HEK293T (cell line): ENCODE measurements at regions not wholly inside any gene's neighbourhood (a gene's known extent, or its start where the extent isn't known, plus 50 kb on each side); places are given as distances from the start of the nearest gene placed in this dataset.
A peak's percentile ranks its signal among the peaks of the same experiment; 100 is the strongest.

Source experiments
- CTCF ChIA-PET: fragments of 350-600 bp; formaldehyde crosslinking; extraction: SDS; loops from one replicate; lab custom pipeline; 2021; ENCODE audit warnings: antibody characterized with exemption, inconsistent platforms; lab: Yijun Ruan, JAX
- POLR2A ChIA-PET: fragments of 350-600 bp; formaldehyde crosslinking; extraction: SDS; loops from one replicate; lab custom pipeline; 2020; ENCODE audit warnings: antibody characterized with exemption, inconsistent platforms; lab: Yijun Ruan, JAX
- DNase-seq: peaks from one replicate; pipeline ENCODE4 v3.0.0; 2012; ENCODE audit warnings: mixed read lengths; ENCODE audit errors: extremely low spot score
- ARNT ChIP-seq: fragments of 450-650 bp; IDR thresholded peaks from 2 replicates; pipeline ENCODE4 v1.6.1; 2017; ENCODE audit warnings: mild to moderate bottlenecking
- BHLHE40 ChIP-seq: fragments of 450-650 bp; IDR thresholded peaks from 2 replicates; pipeline ENCODE4 v1.6.1; 2016; ENCODE audit warnings: mild to moderate bottlenecking, moderate library complexity, borderline replicate concordance
- CTBP1 ChIP-seq: fragments of 450-650 bp; IDR thresholded peaks from 2 replicates; pipeline ENCODE4 v1.6.1; 2016; ENCODE audit warnings: borderline replicate concordance
- ELF4 ChIP-seq: fragments of 450-650 bp; IDR thresholded peaks from 2 replicates; pipeline ENCODE4 v1.6.1; 2017; ENCODE audit warnings: antibody characterized with exemption
- FOXA1 ChIP-seq: fragments of 450-650 bp; IDR thresholded peaks from 2 replicates; pipeline ENCODE4 v1.6.1; 2016; ENCODE audit warnings: mild to moderate bottlenecking
- FOXK2 ChIP-seq: fragments of 450-650 bp; IDR thresholded peaks from 2 replicates; pipeline ENCODE4 v1.6.1; 2016; ENCODE audit warnings: mild to moderate bottlenecking
- FOXM1 ChIP-seq: fragments of 450-650 bp; IDR thresholded peaks from 2 replicates; pipeline ENCODE4 v1.6.1; 2017; ENCODE audit warnings: mild to moderate bottlenecking, borderline replicate concordance
- HDGF ChIP-seq: fragments of 450-650 bp; IDR thresholded peaks from 2 replicates; pipeline ENCODE4 v1.6.1; 2017; ENCODE audit warnings: antibody characterized with exemption, borderline replicate concordance
- L3MBTL2 ChIP-seq: fragments of 450-650 bp; conservative IDR thresholded peaks from 2 replicates; pipeline ENCODE4 v1.6.1; 2016; ENCODE audit warnings: mild to moderate bottlenecking
- LEF1 ChIP-seq: fragments of 450-650 bp; IDR thresholded peaks from 2 replicates; pipeline ENCODE4 v1.6.1; 2017; ENCODE audit warnings: mild to moderate bottlenecking, borderline replicate concordance
- NFRKB ChIP-seq: fragments of 450-650 bp; IDR thresholded peaks from 2 replicates; pipeline ENCODE4 v1.6.1; 2016; ENCODE audit warnings: mild to moderate bottlenecking, moderate library complexity
- SP1 ChIP-seq: fragments of 450-650 bp; IDR thresholded peaks from 2 replicates; pipeline ENCODE4 v1.6.1; 2017
- SUZ12 ChIP-seq: fragments of 450-650 bp; IDR thresholded peaks from 2 replicates; pipeline ENCODE4 v1.6.1; 2016; ENCODE audit warnings: mild to moderate bottlenecking
- TARDBP ChIP-seq: fragments of 450-650 bp; IDR thresholded peaks from 2 replicates; pipeline ENCODE4 v1.6.1; 2016
- ZNF384 ChIP-seq: fragments of 450-650 bp; IDR thresholded peaks from 2 replicates; pipeline ENCODE4 v1.6.1; 2016
- TF ChIP-seq, protein P1 (sequence below): fragments of 450-650 bp; IDR thresholded peaks from 2 replicates; pipeline ENCODE4 v1.6.1; 2016

DNA sequence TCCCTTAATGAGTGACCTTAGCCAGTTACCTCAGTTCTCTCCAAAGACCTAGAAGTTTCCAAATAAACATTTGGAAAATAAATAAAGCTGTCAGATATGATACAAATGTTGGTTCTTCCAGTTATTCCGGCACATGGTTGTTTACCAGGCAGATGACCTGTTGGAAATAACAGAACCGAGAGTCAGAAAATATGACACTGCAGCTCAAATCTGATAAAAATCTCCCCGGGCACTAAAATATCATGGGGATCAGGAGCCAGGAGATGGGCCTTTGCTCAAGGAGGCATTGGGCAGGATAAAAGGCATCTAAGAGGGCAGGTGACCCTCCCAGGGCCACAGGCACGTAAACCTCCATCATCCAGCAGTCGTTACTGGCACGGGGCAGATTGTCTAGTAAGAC lies 164.0 kb upstream of the LYZL1 start:
- ChIA-PET CTCF (no interaction called here), POLR2A (no interaction called here)
- TF ChIP-seq CTBP1, result no peak
- TF ChIP-seq SP1, result no peak
- TF ChIP-seq FOXM1, result no peak
- no peak for TF ChIP-seq ELF4
- no peak for TF ChIP-seq BHLHE40
- no peak for TF ChIP-seq LEF1
- DNase-seq, result no peak

DNA sequence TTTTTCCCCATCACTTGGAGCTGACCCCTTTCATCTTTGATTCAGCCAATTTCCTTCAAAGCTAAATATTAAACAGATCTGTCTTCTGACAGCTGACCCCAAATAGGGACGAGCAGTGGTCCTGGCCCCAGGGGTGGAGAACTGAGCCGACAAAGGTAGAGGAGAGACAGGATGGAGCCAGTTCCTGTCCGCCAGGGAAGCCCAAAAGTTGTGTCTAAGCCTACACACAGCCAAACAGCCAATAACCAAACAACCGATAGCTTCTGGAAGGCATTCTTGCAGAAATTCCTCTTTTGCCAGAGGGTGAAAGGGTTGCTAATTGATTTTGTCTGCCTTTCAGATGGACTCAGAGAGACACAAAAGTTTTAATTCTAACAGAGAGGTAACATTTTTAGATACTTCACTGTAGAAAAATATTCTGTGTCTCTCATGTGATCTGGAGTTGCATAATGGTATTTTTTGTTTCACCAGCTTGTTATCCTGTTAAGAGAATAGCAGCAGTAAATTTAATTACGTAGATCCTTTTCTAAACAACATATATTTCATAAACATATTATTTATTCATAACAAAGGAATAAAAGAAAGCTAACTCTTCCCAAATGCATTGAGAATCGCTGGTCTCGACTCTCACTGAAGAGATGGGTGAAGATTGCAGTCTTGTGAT lies 161.7 kb upstream of the LYZL1 start:
- POLR2A ChIA-PET, result interaction anchor here (0.8 kb wide), 1 partner anchor 128 kb away, joined by 3 read pairs; no protein-coding TSS in a partner anchor
- DNase-seq, result no peak
- CTCF ChIA-PET, result interaction anchor here (0.6 to 1.1 kb wide), 4 partner anchors 37 to 457 kb away, joined by 3 to 4 read pairs (median 4); no protein-coding TSS in a partner anchor
- TF ChIP-seq ARNT (no peak), CTBP1 (no peak), SUZ12 (no peak), L3MBTL2 (no peak), ZNF384 (no peak), FOXA1 (no peak), TARDBP (no peak), BHLHE40 (no peak), SP1 (no peak), HDGF (no peak), NFRKB (no peak), ELF4 (no peak), FOXK2 (no peak), FOXM1 (no peak)
- TF ChIP-seq, protein P1, sequence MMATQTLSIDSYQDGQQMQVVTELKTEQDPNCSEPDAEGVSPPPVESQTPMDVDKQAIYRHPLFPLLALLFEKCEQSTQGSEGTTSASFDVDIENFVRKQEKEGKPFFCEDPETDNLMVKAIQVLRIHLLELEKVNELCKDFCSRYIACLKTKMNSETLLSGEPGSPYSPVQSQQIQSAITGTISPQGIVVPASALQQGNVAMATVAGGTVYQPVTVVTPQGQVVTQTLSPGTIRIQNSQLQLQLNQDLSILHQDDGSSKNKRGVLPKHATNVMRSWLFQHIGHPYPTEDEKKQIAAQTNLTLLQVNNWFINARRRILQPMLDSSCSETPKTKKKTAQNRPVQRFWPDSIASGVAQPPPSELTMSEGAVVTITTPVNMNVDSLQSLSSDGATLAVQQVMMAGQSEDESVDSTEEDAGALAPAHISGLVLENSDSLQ, result no peak

DNA sequence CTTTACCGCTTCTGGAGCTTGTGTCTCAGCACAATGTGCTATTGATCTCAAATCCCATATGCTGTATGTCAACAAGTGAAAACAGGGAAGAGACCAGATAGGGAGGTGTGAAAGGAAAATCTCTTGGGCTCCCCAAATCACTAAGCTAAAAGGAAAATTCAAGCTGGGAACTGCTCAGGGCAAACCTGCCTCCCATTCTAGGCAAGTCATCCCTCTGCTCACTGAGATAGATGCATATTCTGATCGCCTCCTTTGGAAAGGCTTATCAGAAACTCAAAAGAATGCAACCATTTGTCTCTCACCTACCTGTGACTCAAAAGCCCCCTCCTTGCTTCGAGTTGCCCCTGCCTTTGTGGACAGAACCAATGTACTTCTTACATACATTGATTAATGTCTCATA lies 161.1 kb upstream of the LYZL1 start:
- TF ChIP-seq FOXA1 (no peak), SP1 (no peak), BHLHE40 (no peak), HDGF (no peak), ELF4 (no peak), ZNF384 (no peak), FOXM1 (no peak), CTBP1 (no peak), L3MBTL2 (no peak), TARDBP (no peak), SUZ12 (no peak), LEF1 (no peak), NFRKB (no peak), FOXK2 (no peak), ARNT (no peak)
- TF ChIP-seq, protein P1, result no peak
- ChIA-PET POLR2A (no interaction called here), CTCF (no interaction called here)
- no peak for DNase-seq

DNA sequence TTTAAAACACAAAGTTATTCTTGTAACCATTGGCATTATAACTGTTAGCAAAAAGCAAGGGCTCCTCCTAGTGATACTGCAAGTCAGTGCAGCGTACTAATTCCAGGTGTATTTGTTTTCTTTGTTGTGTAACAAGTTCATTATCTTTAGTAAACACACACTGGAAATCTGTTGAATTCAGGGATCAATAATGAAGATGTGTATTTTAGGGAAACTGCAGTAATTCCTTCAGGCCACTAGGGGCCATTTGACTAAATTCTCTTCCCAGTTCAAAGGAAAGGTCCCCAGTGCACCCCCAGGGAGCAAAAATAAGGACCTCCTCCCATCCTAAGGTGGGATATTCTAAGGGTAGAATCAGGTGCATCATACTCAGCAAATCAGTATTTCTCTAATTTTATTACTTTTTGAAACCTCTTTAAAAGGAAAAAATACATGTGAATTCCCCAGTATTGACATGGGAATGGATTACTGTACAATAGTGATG lies 158.6 kb upstream of the LYZL1 start:
- DNase-seq, result peak; percentile 13
- ChIA-PET CTCF (interaction anchor here (0.6 to 1.1 kb wide), 3 partner anchors 166 to 466 kb away, joined by 3 to 5 read pairs (median 3); no protein-coding TSS in a partner anchor), POLR2A (no interaction called here)
- TF ChIP-seq SUZ12 (no peak), ZNF384 (no peak), LEF1 (no peak), NFRKB (no peak), ELF4 (no peak), FOXA1 (no peak), CTBP1 (no peak), SP1 (no peak)

DNA sequence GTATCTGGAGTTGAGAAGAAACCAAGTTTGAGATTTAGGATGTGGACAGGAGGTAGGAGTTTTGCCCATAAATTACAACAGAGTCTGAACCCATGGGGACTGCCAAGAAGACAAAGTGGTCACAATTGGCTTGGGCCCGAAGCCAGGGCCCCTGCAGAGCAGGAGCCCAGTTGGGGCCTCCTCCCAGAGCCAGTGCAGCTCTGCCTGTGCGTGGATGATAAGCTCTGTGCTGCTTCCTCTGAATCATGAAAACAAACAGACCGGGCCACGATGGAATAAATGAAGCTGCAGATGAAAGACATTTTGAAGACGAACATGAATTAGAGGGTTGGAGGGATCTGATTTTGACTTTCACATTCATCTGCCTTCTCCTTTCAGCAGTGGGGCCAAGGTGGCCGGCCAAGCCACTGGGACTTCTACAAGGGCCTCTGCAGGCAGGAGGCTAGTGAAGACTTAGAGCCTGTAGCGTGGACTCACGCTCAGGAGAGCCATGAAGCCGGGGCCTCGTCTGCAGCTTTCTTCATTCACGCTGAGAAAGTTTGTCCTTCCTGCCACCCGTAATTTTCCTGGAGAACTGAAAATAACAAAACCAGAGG lies 156.8 kb upstream of the LYZL1 start:
- CTCF ChIA-PET, result interaction anchor here (0.6 to 2.0 kb wide), 5 partner anchors 9 to 468 kb away, joined by 3 to 5 read pairs (median 3); no protein-coding TSS in a partner anchor
- TF ChIP-seq L3MBTL2 (0 out of 2 replicates have a peak, but pooled peaks have one; percentile 25), SUZ12 (no peak)
- no peak for DNase-seq
- POLR2A ChIA-PET, result interaction anchor here (0.8 to 1.0 kb wide), 2 partner anchors 53 to 454 kb away, joined by 3 read pairs; partner anchors contain the start of gene BAMBI

DNA sequence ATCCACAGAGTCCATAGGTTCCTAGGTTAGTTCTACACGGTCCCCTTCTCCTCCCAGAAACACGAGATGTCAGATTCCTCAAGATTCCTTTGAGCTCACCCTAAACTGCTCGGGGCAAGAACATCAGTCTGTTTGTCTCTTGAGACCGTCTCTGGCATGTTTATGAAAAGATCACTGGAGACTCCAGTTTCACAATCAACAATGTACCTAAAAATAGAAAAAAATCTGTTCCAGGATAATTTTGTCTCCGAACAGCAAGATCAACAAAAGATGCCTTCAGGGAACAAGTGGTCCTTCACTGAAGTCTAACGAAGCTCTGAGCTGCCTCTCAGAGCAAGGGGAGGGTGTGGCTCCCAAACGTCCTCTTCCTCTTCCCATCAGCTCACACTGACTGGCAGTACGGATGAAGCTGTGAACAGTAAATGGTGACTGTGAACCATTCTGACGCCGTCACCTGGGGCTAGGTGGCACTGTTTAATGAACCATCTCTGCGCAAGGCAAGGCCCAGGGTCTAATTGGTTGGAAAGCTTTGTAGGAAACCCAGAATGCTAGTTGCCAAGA lies 156.2 kb upstream of the LYZL1 start:
- no peak for DNase-seq
- no peak for TF ChIP-seq FOXK2
- TF ChIP-seq, protein P1, result no peak
- TF ChIP-seq ARNT, result no peak
- no peak for TF ChIP-seq NFRKB
- no peak for TF ChIP-seq LEF1
- no peak for TF ChIP-seq SP1
- no peak for TF ChIP-seq SUZ12
- no peak for TF ChIP-seq BHLHE40
- TF ChIP-seq CTBP1, result no peak
- ChIA-PET POLR2A (interaction anchor here (0.8 to 1.0 kb wide), 2 partner anchors 54 to 455 kb away, joined by 3 read pairs; partner anchors contain the start of gene BAMBI), CTCF (interaction anchor here (0.6 to 2.0 kb wide), 4 partner anchors 9 to 491 kb away, joined by 3 to 5 read pairs (median 3); no protein-coding TSS in a partner anchor)
